Central memory CD8-positive, alpha-beta T cell (primary cell): ENCODE measurements at regions not wholly inside any gene's neighbourhood (a gene's known extent, or its start where the extent isn't known, plus 50 kb on each side); places are given as distances from the start of the nearest gene placed in this dataset.
"Not testable (repeated sequence)": the region's sequence is repeated elsewhere in the genome, so short reads cannot be mapped to it uniquely, and the experiment has no call there.

Source experiments
- ATAC-seq: fragments of 150-1000 bp; cut with Tn5 transposase; replicated peaks from 2 replicates; pipeline ENCODE4 v1.10.0; 2022; ENCODE audit warnings: mild to moderate bottlenecking, moderate FRiP score, moderate number of reproducible peaks; ENCODE audit not compliant: poor library complexity, severe bottlenecking; ENCODE audit errors: extremely low read depth
- DNase-seq, 2 donors: peaks; one replicate each; pipeline ENCODE4 v3.0.0; 2021; ENCODE audit warnings: low spot score in 2 of 2
- H3K27ac Mint-ChIP-seq: one replicate; pipeline ENCODE4 v1.8.0; 2022; ENCODE audit warnings: low read depth, mild to moderate bottlenecking, moderate library complexity, mixed read lengths
- H3K27me3 Mint-ChIP-seq: one replicate; pipeline ENCODE4 v1.8.0; 2022; ENCODE audit warnings: mixed read lengths
- H3K36me3 Mint-ChIP-seq: one replicate; pipeline ENCODE4 v1.8.0; 2022; ENCODE audit warnings: mild to moderate bottlenecking, moderate library complexity, mixed read lengths; ENCODE audit not compliant: insufficient read depth
- H3K4me1 Mint-ChIP-seq: one replicate; pipeline ENCODE4 v1.8.0; 2022; ENCODE audit warnings: mixed read lengths
- H3K4me3 Mint-ChIP-seq: one replicate; pipeline ENCODE4 v1.8.0; 2022; ENCODE audit warnings: mild to moderate bottlenecking, moderate library complexity, mixed read lengths
- H3K9me3 Mint-ChIP-seq: one replicate; pipeline ENCODE4 v1.8.0; 2022; ENCODE audit warnings: mixed read lengths

DNA sequence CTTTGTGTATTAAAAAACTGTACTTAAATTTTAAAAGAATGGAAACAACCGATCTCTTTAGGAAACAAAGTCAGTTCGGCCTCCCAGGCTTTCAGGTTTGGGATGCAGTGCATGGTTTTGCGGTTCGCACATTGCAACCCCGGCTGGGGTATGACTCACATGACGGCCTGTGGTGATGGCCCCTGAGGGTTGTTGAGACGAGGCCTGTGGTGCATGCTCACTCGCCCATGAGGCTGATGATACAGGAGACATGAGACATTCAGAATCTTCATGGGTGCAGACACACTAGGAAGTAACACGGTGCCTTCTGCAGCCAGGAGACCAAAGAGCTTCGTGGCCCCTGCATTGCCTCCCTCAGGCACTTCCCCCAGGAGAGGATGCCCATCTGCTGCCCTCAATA, 724.6 kb upstream of the SALL3 start:
- Mint-ChIP-seq H3K9me3 (no peaks in the 10 kb centered on the region), H3K27me3 (peaks cover 5% of the 10 kb centered on the region), H3K27ac (no peak overlapping the region), H3K4me3 (no peak overlapping the region), H3K36me3 (no peaks in the 10 kb centered on the region), H3K4me1 (no peaks in the 10 kb centered on the region)
- DNase-seq (no peak), ATAC-seq (no peak)

GRCh38 chr18:78268226-78268988, 711.2 kb upstream of the SALL3 start:
- no peaks in the 10 kb centered on the region for H3K27me3 Mint-ChIP-seq
- no peak overlapping the region for H3K4me3 Mint-ChIP-seq
- no peaks in the 10 kb centered on the region for H3K36me3 Mint-ChIP-seq
- no peak overlapping the region for H3K27ac Mint-ChIP-seq
- DNase-seq (no peak), ATAC-seq (no peak)
- no peaks in the 10 kb centered on the region for H3K4me1 Mint-ChIP-seq
- peaks cover 6% of the 10 kb centered on the region for H3K9me3 Mint-ChIP-seq

DNA sequence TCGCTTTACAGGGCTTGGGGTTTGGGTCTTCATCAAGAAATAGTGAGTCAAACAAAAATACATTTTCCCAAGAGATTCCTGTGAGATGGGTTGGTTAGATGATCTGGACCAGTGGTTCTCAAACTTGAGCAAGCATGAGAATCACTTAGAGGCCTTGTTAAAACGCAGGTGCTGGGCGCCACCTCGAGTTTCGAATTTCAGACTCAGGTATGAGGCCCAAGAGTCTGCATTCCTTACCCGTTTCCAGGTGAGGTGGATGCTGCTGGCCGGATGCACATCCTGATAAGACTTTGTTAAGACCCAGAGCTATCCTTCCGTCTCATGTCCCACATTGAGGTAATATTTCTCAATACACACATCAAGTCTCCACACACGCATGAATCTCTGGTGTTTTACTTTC, 707.8 kb upstream of the SALL3 start:
- Mint-ChIP-seq H3K36me3 (no peaks in the 10 kb centered on the region), H3K4me3 (no peak overlapping the region), H3K27me3 (peaks cover 10% of the 10 kb centered on the region), H3K9me3 (peaks cover 20% of the 10 kb centered on the region), H3K27ac (no peak overlapping the region), H3K4me1 (no peaks in the 10 kb centered on the region)
- no peak for DNase-seq
- no peak for ATAC-seq

- Mint-ChIP-seq H3K27me3 (peaks cover 10% of the 10 kb centered on the region), H3K27ac (no peak overlapping the region), H3K4me1 (no peaks in the 10 kb centered on the region), H3K4me3 (no peak overlapping the region), H3K9me3 (peaks cover 15% of the 10 kb centered on the region), H3K36me3 (no peaks in the 10 kb centered on the region)
- DNase-seq (no peak), ATAC-seq (no peak)
These were observed 705.7 kb upstream of the SALL3 start for GRCh38 chr18:78273876-78274275.

- not testable (repeated sequence) for H3K36me3 Mint-ChIP-seq, H3K9me3 Mint-ChIP-seq, H3K4me1 Mint-ChIP-seq, H3K27me3 Mint-ChIP-seq, DNase-seq, ATAC-seq, H3K27ac Mint-ChIP-seq, H3K4me3 Mint-ChIP-seq
These were observed 696.2 kb upstream of the SALL3 start for GRCh38 chr18:78283425-78283824.

- Mint-ChIP-seq H3K4me3 (no peak overlapping the region), H3K36me3 (no peaks in the 10 kb centered on the region), H3K27me3 (peaks cover 18% of the 10 kb centered on the region), H3K4me1 (no peaks in the 10 kb centered on the region), H3K9me3 (peaks cover 5% of the 10 kb centered on the region), H3K27ac (no peak overlapping the region)
- DNase-seq = no peak
- ATAC-seq = no peak
These were observed 686.8 kb upstream of the SALL3 start for GRCh38 chr18:78292618-78293380.

- ATAC-seq (no peak), DNase-seq (no peak)
- Mint-ChIP-seq H3K36me3 (no peaks in the 10 kb centered on the region), H3K4me1 (no peaks in the 10 kb centered on the region), H3K4me3 (no peak overlapping the region), H3K27ac (no peak overlapping the region), H3K9me3 (no peaks in the 10 kb centered on the region), H3K27me3 (peaks cover 18% of the 10 kb centered on the region)
These were observed 686.1 kb upstream of the SALL3 start for GRCh38 chr18:78293540-78293939.

DNA sequence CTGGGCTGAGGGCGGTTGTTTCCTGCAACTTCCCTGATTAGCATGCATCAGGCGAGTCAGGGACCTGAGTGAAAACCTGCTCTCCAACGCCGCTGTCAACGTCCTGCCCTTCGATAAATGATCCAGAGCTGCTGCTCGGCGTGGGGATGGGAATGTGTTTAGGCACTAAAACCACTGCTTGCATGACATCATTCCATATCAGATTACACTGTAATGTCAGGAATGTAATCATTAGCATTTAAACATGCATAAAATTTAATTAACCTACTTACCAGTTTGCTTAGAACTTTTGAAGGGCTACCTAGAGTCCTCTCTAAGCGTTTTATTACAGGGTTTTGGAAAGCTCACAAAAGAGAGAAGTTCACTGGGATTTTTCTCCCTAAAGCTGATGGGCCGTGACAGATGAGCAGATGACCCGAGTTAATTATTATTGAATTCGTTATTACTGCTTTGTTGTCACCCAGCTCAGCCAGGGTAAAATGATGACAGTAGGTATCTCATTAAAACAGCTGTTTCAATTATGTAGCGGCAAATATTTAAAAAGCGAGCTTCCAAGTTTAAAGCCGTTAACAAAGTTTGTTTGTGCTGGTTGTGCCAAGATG, 685.6 kb upstream of the SALL3 start:
- no peaks in the 10 kb centered on the region for H3K36me3 Mint-ChIP-seq
- DNase-seq (no peak), ATAC-seq (no peak)
- no peak overlapping the region for H3K27ac Mint-ChIP-seq
- H3K27me3 Mint-ChIP-seq = peaks cover 18% of the 10 kb centered on the region
- no peaks in the 10 kb centered on the region for H3K4me1 Mint-ChIP-seq
- H3K9me3 Mint-ChIP-seq = no peaks in the 10 kb centered on the region
- no peak overlapping the region for H3K4me3 Mint-ChIP-seq

GRCh38 chr18:78295262-78295661, 684.4 kb upstream of the SALL3 start:
- Mint-ChIP-seq H3K4me1 (no peaks in the 10 kb centered on the region), H3K27me3 (peaks cover 18% of the 10 kb centered on the region), H3K9me3 (no peaks in the 10 kb centered on the region), H3K27ac (no peak overlapping the region), H3K4me3 (no peak overlapping the region), H3K36me3 (no peaks in the 10 kb centered on the region)
- DNase-seq (no peak), ATAC-seq (no peak)

DNA sequence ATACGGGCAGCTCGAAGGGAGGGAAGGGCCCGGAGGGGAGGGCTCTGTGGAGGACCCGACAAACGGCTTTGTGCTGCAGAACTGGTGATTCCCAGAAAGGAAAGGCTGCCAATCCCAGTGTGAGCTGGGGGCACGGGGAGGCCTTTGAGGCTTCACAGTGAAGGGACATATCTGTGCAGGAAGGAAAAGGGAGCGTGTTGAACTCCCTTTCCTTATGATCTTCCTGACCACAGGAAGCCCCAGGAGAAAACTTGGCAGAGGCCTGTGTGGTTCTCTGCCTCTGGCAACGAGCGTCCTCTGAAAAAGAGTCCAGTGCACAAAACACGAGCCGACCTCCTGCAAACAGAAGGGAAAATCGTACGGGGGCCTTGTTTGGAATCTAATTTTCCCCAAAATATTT, 683.5 kb upstream of the SALL3 start:
- Mint-ChIP-seq H3K27me3 (peaks cover 12% of the 10 kb centered on the region), H3K9me3 (no peaks in the 10 kb centered on the region), H3K36me3 (no peaks in the 10 kb centered on the region), H3K4me1 (no peaks in the 10 kb centered on the region), H3K27ac (no peak overlapping the region), H3K4me3 (no peak overlapping the region)
- DNase-seq (no peak), ATAC-seq (no peak)

GRCh38 chr18:78297048-78297447, 682.6 kb upstream of the SALL3 start:
- no peak overlapping the region for H3K4me3 Mint-ChIP-seq
- no peak overlapping the region for H3K27ac Mint-ChIP-seq
- no peak for DNase-seq
- H3K27me3 Mint-ChIP-seq = peaks cover 11% of the 10 kb centered on the region
- no peaks in the 10 kb centered on the region for H3K9me3 Mint-ChIP-seq
- no peaks in the 10 kb centered on the region for H3K4me1 Mint-ChIP-seq
- ATAC-seq = no peak
- no peaks in the 10 kb centered on the region for H3K36me3 Mint-ChIP-seq

- Mint-ChIP-seq H3K9me3 (no peaks in the 10 kb centered on the region), H3K4me1 (no peaks in the 10 kb centered on the region), H3K27me3 (peaks cover 50% of the 10 kb centered on the region), H3K4me3 (no peak overlapping the region), H3K36me3 (no peaks in the 10 kb centered on the region), H3K27ac (no peak overlapping the region)
- DNase-seq = no peak
- no peak for ATAC-seq
These were observed 676.0 kb upstream of the SALL3 start for GRCh38 chr18:78303519-78304191.
